ENCODE measurements at regions not wholly inside any gene's neighbourhood (a gene's known extent, or its start where the extent isn't known, plus 50 kb on each side); places are given as distances from the start of the nearest gene placed in this dataset.

- H3K9me3 Mint-ChIP-seq: peaks cover 2 to 3% of the 10 kb centered on the region in 2 donors
- no peaks in the 10 kb centered on the region for H3K4me1 Mint-ChIP-seq (ENCODE audit: low read depth)
- no peak overlapping the region for H3K27ac Mint-ChIP-seq
- DNase-seq (no peak), ATAC-seq (replicated peaks in 1 of 2) (no peak)
- H3K4me3 Mint-ChIP-seq: no peak overlapping the region
- no peaks in the 10 kb centered on the region for H3K27me3 Mint-ChIP-seq (ENCODE audit: low read depth)
- peaks cover 0 to 2% of the 10 kb centered on the region in 2 donors for H3K36me3 Mint-ChIP-seq (ENCODE audit: insufficient read depth in 2 of 2)
Measured at GRCh38 chr12:24582954-24583601, 365.8 kb downstream of the BCAT1 start.

GRCh38 chr12:24574538-24574937 is 374.4 kb downstream of the BCAT1 start:
- H3K27ac Mint-ChIP-seq: no peak overlapping the region
- H3K9me3 Mint-ChIP-seq: peaks cover 0 to 8% of the 10 kb centered on the region in 2 donors
- DNase-seq (no peak), ATAC-seq (replicated peaks in 1 of 2) (no peak)
- H3K27me3 Mint-ChIP-seq (ENCODE audit: low read depth): peaks cover 28% of the 10 kb centered on the region
- H3K36me3 Mint-ChIP-seq (ENCODE audit: insufficient read depth in 2 of 2): peaks cover 0 to 2% of the 10 kb centered on the region in 2 donors
- H3K4me3 Mint-ChIP-seq: no peak overlapping the region
- H3K4me1 Mint-ChIP-seq (ENCODE audit: low read depth): no peaks in the 10 kb centered on the region

DNA sequence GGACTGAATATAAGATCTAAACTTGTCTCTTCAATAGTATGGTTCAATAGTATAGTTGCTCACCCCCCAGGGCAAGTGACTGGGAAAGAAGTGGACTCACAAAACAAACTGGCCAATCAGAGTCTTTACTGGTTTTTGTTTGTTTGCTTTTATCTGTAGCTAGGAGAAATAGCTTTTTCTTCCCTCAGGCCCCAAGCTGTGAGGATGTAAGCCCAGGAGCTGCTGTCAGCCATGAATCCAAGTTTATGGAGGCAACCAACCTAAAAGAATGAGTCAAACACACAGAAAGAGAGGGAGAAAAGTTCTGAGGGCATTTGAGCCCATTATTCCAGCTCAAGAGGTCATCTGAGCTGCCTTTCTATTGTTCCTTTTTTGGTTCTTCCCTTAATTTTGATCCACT is 375.3 kb downstream of the BCAT1 start:
- Mint-ChIP-seq H3K27me3 (ENCODE audit: low read depth) (peaks cover 28% of the 10 kb centered on the region), H3K4me3 (no peak overlapping the region), H3K36me3 (ENCODE audit: insufficient read depth in 2 of 2) (no peaks in the 10 kb centered on the region), H3K4me1 (ENCODE audit: low read depth) (no peaks in the 10 kb centered on the region), H3K9me3 (peaks cover 0 to 5% of the 10 kb centered on the region in 2 donors), H3K27ac (no peak overlapping the region)
- ATAC-seq (replicated peaks in 1 of 2) (no peak), DNase-seq (no peak)

- H3K27ac Mint-ChIP-seq: no peak overlapping the region
- no peaks in the 10 kb centered on the region for H3K9me3 Mint-ChIP-seq
- ATAC-seq (replicated peaks in 1 of 2) (no peak), DNase-seq (no peak)
- no peak overlapping the region for H3K4me3 Mint-ChIP-seq
- peaks cover 22% of the 10 kb centered on the region for H3K4me1 Mint-ChIP-seq (ENCODE audit: low read depth)
- H3K27me3 Mint-ChIP-seq (ENCODE audit: low read depth): peaks cover 48% of the 10 kb centered on the region
- peaks cover 2% of the 10 kb centered on the region in 2 donors for H3K36me3 Mint-ChIP-seq (ENCODE audit: insufficient read depth in 2 of 2)
Measured at GRCh38 chr12:24565300-24565699, 383.6 kb downstream of the BCAT1 start.

GRCh38 chr12:24562771-24563431 is 386.0 kb downstream of the BCAT1 start:
- Mint-ChIP-seq H3K27ac (no peak overlapping the region), H3K9me3 (no peaks in the 10 kb centered on the region), H3K4me1 (ENCODE audit: low read depth) (peaks cover 22% of the 10 kb centered on the region), H3K36me3 (ENCODE audit: insufficient read depth in 2 of 2) (peaks cover 2% of the 10 kb centered on the region in 2 donors), H3K27me3 (ENCODE audit: low read depth) (peaks cover 62% of the 10 kb centered on the region), H3K4me3 (peak overlapping the region; percentile 78 to 95)
- ATAC-seq (replicated peaks in 1 of 2) (peak; percentile 51 to 63), DNase-seq (peak; percentile 13 to 20)

GRCh38 chr12:24561882-24562770 is 386.8 kb downstream of the BCAT1 start:
- Mint-ChIP-seq H3K4me3 (peak overlapping the region; percentile 78 to 95), H3K4me1 (ENCODE audit: low read depth) (peaks cover 22% of the 10 kb centered on the region), H3K36me3 (ENCODE audit: insufficient read depth in 2 of 2) (peaks cover 2% of the 10 kb centered on the region in 2 donors), H3K27me3 (ENCODE audit: low read depth) (peaks cover 62% of the 10 kb centered on the region), H3K9me3 (no peaks in the 10 kb centered on the region), H3K27ac (peak overlapping the region; percentile 38)
- peak; percentile 16 to 28 for DNase-seq
- ATAC-seq (replicated peaks in 1 of 2): peak; percentile 53 to 60

- Mint-ChIP-seq H3K9me3 (no peaks in the 10 kb centered on the region), H3K27ac (peak overlapping the region; percentile 38), H3K27me3 (ENCODE audit: low read depth) (peaks cover 68% of the 10 kb centered on the region), H3K4me3 (peak overlapping the region; percentile 78 to 95), H3K4me1 (ENCODE audit: low read depth) (peaks cover 22% of the 10 kb centered on the region), H3K36me3 (ENCODE audit: insufficient read depth in 2 of 2) (peaks cover 2% of the 10 kb centered on the region in 2 donors)
- DNase-seq (no peak), ATAC-seq (replicated peaks in 1 of 2) (no peak)
Measured at GRCh38 chr12:24561411-24561871, 387.5 kb downstream of the BCAT1 start.

- no peak for DNase-seq
- peaks cover 2% of the 10 kb centered on the region in 2 donors for H3K36me3 Mint-ChIP-seq (ENCODE audit: insufficient read depth in 2 of 2)
- H3K27ac Mint-ChIP-seq: no peak overlapping the region
Measured at GRCh38 chr12:24560831-24561271, 388.1 kb downstream of the BCAT1 start.

GRCh38 chr12:24560192-24560775 is 388.6 kb downstream of the BCAT1 start:
- DNase-seq (no peak), ATAC-seq (replicated peaks in 1 of 2) (no peak)
- peaks cover 2% of the 10 kb centered on the region in 2 donors for H3K36me3 Mint-ChIP-seq (ENCODE audit: insufficient read depth in 2 of 2)
- H3K4me3 Mint-ChIP-seq: peak overlapping the region in 1 of 2 donors; percentile 78
- peaks cover 22% of the 10 kb centered on the region for H3K4me1 Mint-ChIP-seq (ENCODE audit: low read depth)
- H3K9me3 Mint-ChIP-seq: no peaks in the 10 kb centered on the region
- peaks cover 64% of the 10 kb centered on the region for H3K27me3 Mint-ChIP-seq (ENCODE audit: low read depth)
- H3K27ac Mint-ChIP-seq: no peak overlapping the region

More at GRCh38 chr12:24560831-24561271, 388.1 kb downstream of the BCAT1 start:
- peaks cover 69% of the 10 kb centered on the region for H3K27me3 Mint-ChIP-seq (ENCODE audit: low read depth)
- peaks cover 22% of the 10 kb centered on the region for H3K4me1 Mint-ChIP-seq (ENCODE audit: low read depth)
- no peaks in the 10 kb centered on the region for H3K9me3 Mint-ChIP-seq
- no peak for ATAC-seq (replicated peaks in 1 of 2)
- peak overlapping the region; percentile 78 to 95 for H3K4me3 Mint-ChIP-seq

DNA sequence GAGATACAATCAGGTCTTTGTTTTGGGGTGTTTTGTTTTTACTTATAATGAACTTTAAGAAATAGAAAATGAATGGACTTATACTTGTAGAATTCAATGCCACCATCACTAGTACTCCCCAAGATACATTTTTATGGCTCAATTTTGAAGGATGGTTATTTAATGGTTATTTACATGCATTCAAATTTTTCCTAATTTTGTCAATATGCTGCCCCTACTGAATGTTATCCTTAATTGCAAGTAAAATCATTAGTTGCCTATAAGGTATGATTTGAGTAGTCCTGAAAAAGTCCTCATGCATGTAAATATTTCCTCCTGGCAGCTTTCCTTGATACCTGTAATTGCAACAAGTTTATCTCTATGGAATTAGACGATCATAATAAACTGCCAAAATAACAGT is 391.2 kb downstream of the BCAT1 start:
- Mint-ChIP-seq H3K9me3 (peaks cover 5% of the 10 kb centered on the region in 2 donors), H3K27me3 (ENCODE audit: low read depth) (peaks cover 49% of the 10 kb centered on the region), H3K36me3 (ENCODE audit: insufficient read depth in 2 of 2) (peaks cover 2 to 5% of the 10 kb centered on the region in 2 donors), H3K27ac (no peak overlapping the region), H3K4me3 (no peak overlapping the region), H3K4me1 (ENCODE audit: low read depth) (peaks cover 18% of the 10 kb centered on the region)
- no peak for DNase-seq
- ATAC-seq (replicated peaks in 1 of 2): no peak

DNA sequence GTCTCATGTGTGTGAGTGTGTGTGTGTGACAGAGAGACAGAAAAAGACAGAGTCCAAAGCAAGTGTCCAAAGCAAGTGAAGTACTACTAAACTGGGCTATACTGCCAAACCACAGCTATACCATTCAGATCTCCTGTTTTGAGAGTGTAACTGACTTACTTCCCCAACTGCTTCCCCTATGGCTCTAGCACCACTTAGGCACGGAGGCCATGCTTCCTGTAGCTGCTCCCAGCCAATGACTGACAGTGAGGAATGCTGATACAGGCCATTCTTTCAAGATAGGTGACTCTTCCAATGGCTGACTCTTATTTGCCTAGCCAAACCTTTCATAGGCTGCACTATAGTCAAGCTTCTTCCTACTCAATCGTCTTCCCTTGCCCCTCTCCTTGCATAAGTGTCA is 393.2 kb downstream of the BCAT1 start:
- H3K36me3 Mint-ChIP-seq (ENCODE audit: insufficient read depth in 2 of 2): peaks cover 0 to 2% of the 10 kb centered on the region in 2 donors
- peaks cover 32% of the 10 kb centered on the region for H3K27me3 Mint-ChIP-seq (ENCODE audit: low read depth)
- peaks cover 5% of the 10 kb centered on the region in 2 donors for H3K9me3 Mint-ChIP-seq
- DNase-seq (no peak), ATAC-seq (replicated peaks in 1 of 2) (no peak)
- peaks cover 3% of the 10 kb centered on the region for H3K4me1 Mint-ChIP-seq (ENCODE audit: low read depth)
- no peak overlapping the region for H3K27ac Mint-ChIP-seq
- H3K4me3 Mint-ChIP-seq: no peak overlapping the region

- ATAC-seq (replicated peaks in 1 of 2) (no peak), DNase-seq (no peak)
- no peaks in the 10 kb centered on the region for H3K4me1 Mint-ChIP-seq (ENCODE audit: low read depth)
- H3K27me3 Mint-ChIP-seq (ENCODE audit: low read depth): peaks cover 22% of the 10 kb centered on the region
- H3K27ac Mint-ChIP-seq: no peak overlapping the region
- H3K9me3 Mint-ChIP-seq: peaks cover 5% of the 10 kb centered on the region in 2 donors
- no peak overlapping the region for H3K4me3 Mint-ChIP-seq
- peaks cover 0 to 2% of the 10 kb centered on the region in 2 donors for H3K36me3 Mint-ChIP-seq (ENCODE audit: insufficient read depth in 2 of 2)
Measured at GRCh38 chr12:24554612-24555295, 394.1 kb downstream of the BCAT1 start.

All from activated T-cell treated with anti-CD3 and anti-CD28 coated beads, Interleukin-2, amount 50 U/mL, for 72 hours (primary cell).